HUDEP-2 (cell line): ENCODE measurements at regions not wholly inside any gene's neighbourhood (a gene's known extent, or its start where the extent isn't known, plus 50 kb on each side); places are given as distances from the start of the nearest gene placed in this dataset.
A peak's percentile ranks its signal among the peaks of the same experiment; 100 is the strongest.

Source experiments
- DNase-seq, 76 experiments: peaks; one replicate each; lab custom pipeline; 2025; ENCODE audit not compliant: unreplicated experiment in 76 of 76; lab: John Stamatoyannopoulos, UW

GRCh38 chr10:44769450-44769849 lies 141.7 kb upstream of the TMEM72 start:
- DNase-seq, result no peak

DNA sequence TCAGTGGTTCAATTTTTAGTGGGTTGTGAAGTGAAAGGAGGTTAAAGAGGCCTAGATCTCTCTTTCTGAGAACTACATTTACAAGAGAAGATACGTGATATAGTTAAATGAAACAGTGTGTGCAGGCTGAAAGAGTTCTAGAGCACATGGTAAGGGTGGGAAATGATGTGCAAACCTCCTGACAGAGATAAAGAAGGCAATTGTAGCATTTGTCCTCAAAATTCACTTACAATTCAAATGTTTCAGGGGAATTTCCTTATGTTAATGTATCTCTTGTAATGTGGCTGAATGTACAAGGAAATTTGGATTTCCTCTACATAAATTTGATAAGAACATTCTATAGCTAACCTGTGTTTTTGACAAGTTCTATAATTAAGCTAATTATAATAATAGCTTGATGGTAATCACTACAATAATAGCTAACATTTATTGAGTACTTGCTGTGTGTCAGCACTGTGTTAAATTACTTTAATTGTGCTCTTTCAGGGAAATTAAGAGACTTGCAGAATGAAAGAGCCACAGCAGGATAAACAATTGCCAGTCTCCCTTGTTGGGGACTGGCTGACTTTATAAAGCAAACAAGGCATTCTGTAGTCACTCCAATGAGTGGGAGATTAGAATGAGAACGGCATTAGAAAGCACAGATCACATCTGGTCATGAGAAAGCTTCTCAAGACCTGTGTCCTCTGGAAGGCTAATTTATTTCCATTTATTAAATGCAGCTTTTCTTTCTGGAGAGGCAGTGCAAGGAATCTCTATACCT lies 139.7 kb upstream of the TMEM72 start:
- DNase-seq, result no peak

- DNase-seq, result no peak
These were observed 137.6 kb upstream of the TMEM72 start for GRCh38 chr10:44773565-44773964.

DNA sequence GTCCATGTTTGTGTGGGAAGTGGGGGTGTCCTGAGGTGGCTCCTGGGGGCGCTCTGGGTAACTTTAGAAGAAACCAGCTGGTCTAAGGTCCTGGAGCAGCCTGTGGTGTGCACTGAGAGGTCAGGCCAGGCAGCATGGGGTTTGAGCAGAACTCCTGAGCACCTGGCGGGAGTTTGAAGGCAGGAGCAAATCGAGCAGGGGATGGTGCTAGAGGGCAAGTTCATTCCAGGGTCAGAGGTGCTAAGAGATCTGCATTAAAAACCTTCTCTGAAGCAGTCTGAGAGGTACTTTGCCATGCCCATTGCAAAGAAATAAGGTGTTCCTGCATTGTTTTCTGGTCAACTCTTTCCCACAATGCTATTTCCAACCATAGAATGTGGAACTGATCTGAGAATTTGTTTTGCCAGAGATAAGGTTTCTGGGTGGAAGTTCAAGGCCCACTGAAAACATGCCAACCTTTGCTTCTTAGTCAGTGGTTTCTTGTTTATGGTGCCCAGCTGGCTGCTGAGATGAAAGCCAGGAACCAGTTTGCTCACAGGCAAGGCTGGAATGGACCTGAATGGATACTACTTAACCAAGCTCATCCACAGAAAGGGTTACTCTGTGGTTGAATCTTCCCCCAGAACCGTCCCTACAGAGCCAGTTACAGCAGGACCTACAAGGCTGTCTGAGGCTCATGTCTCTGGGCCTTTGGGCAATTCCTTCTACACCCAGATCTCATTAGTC lies 136.3 kb upstream of the TMEM72 start:
- DNase-seq, result no peak

DNA sequence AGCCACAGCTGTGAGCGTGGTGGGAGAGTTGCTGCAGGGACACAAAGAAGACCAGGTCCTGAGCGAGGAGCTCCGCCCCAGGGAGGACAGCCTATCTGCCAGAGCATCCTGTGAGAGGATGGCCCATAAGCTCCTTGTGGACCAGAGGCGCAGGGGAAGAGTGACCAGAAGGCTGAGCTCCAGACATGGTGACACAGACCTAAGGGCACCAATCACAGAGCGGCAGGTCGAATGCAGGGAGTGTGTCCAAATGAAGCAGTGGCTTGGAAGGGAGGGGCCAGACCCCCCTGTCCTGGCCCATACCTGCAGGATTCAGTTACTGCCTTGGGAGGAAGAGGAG lies 135.8 kb upstream of the TMEM72 start:
- DNase-seq, result no peak

- no peak for DNase-seq
These were observed 135.0 kb upstream of the TMEM72 start for GRCh38 chr10:44776181-44776580.

DNA sequence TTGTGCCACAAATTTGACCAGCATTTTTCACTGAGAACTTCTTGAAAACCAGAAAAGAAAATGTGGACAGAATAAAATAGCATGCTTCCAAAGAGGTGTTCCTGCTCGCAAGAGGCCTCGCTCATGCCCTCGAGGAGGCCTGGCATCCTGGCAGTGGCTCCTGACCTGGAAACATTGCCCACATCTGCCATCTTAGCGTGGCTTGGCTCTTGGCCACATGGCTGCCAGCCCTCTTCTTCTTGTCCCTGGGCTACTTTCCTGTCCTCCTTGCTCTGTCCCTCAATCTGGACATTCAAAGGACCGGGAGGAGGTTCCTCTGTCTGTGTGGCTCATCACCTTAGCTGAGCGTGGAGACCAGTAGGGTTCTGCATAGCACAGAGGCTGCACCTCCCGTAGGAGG lies 131.6 kb upstream of the TMEM72 start:
- DNase-seq, result no peak

GRCh38 chr10:44780426-44780825 lies 130.7 kb upstream of the TMEM72 start:
- DNase-seq, result no peak

- no peak for DNase-seq
These were observed 130.0 kb upstream of the TMEM72 start for GRCh38 chr10:44781131-44781530.

DNA sequence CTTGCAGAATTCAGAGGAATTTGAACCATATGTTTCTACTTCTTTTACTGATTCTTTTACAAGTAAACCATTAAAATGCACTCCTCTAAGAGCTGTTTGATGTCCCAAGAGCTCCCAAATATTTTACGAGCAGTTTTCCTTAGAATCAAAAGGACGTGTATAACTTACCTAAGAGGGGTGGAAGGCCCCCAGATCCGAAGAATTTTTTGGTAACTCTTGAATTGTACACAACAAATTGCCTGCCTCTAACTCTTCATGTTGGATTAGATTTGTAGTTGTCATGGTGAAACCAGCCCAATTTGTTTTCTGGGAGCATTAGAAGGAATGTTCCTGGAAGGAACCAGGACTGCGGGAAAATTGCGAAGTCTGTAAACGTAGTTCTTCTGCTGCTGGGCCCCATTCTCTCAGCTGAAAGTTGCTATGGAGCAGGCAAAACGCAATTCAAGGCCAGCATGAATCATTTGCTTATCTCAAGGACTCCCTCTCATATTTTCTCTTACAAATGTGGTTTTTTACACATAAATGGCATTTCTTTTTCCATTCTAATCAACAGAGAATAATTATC lies 124.8 kb upstream of the TMEM72 start:
- DNase-seq, result no peak

DNA sequence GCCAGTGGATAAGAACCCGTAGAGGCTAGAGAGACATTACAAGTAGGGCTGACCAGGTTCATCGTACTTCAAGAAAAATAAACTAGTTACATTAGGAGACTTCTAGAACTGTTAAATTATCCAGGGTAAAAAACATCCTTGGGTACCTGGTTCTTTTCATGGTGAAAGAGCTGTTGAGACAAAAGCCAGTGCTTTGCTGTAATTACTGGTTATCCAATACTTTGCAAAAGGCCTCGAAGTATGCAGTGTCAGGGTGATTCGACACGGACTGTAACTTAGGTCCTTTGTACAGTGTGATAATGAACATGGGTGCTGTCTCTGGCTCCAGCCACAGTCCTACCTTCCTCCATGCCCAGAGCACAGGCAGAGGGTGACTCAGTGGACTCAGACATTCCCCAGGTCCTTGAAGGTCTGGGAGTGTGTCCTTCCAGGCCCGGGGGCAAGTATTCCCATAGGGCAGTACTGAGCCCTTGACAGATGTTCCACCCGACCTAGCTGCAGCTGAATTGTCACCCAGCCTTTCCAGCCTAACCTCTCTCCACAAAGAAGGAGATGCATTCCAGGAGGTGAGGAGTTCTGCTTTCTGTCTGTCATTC lies 123.6 kb upstream of the TMEM72 start:
- DNase-seq, result no peak

DNA sequence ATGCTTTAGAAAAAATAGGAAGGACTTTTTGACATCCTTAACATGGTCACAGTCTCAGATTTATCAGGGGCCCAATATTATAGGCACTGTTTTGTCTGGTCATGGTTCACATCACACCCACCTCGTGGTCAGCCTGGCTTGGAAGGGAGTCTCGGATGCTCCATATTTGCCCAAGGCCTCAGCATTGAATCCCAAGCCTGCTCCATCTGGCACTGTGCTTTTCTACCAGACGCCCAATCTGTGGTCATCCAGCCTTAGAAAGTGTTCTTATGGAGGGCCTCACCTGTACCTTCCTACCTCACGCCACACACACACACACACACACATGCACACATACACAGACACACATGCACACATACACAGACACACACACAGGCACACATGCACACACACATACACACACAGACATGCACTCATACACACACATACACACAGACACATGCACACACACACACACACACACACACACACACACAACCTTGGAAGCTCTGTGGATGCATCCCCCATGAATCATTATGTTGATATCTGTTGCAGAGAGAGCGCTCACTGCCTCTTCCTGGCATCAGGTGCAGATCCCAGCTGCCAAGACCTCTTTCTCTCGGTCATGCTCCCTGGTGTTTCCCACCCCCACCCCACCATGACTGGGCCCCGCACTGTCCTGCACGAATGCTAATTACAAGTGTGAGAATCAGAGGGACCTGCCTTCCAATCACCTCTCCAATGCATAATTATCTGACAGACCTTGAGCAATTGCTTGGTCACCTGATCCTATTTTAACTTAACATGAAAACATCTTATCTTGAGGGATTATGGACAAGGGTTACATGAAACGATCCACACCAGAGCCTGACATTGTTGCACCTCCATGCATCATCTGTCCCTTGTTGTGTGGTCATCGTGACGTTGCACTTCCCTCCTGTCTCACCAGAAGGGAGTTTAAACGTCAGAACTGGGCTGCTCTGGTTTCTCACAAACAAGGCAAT lies 122.7 kb upstream of the TMEM72 start:
- DNase-seq, result no peak

- no peak for DNase-seq
These were observed 118.9 kb upstream of the TMEM72 start for GRCh38 chr10:44792119-44792775.

DNA sequence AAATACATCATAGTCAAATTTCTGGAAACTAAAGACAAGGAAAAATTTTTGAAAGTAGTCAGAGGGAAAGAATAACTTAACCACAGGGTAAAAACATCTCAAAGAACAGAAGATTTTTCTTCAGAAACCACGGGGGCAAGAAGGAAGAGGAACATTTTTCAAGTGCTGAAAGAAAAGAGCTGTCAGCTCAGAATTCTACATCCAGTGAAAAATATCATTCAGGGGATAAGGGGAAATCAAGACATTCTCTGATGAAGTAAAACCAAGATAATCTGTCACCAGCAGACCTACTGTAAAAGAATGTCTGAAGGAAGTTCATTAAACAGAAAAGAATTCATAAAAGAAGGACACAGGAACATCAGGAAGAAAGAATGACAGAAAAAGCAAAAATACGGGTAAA lies 111.2 kb upstream of the TMEM72 start:
- no peak for DNase-seq

- DNase-seq, result peak in 11 of 76 experiments; percentile 1 to 60 (median 25)
These were observed 109.5 kb upstream of the TMEM72 start for GRCh38 chr10:44801383-44802327.

DNA sequence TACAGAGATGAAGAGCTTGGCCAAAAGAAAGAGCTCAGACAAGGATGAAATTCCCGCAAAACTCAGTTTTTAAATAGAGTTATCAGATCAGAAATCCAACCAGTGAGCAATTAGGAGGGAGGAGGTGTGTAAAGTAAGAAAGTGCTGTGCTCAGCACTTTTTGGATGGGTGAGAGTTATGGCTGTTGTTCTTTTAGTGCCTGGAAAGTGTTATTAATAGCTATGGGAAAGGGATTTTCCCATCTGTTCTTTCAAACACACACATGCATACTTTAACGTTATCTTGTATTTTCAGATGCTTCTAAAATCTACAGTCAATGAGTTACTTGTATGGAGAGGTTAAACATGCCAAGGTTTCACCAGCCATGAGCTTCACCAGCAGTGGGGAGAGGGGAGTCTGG lies 107.3 kb upstream of the TMEM72 start:
- DNase-seq, result no peak

- DNase-seq, result no peak
These were observed 106.5 kb upstream of the TMEM72 start for GRCh38 chr10:44804661-44805060.

- DNase-seq, result no peak
These were observed 105.5 kb upstream of the TMEM72 start for GRCh38 chr10:44805466-44806210.
